ENCODE measurements at regions not wholly inside any gene's neighbourhood (a gene's known extent, or its start where the extent isn't known, plus 50 kb on each side); places are given as distances from the start of the nearest gene placed in this dataset.
"Not testable (repeated sequence)": the region's sequence is repeated elsewhere in the genome, so short reads cannot be mapped to it uniquely, and the experiment has no call there.

GRCh38 chr6:75031102-75031501, 174.8 kb downstream of the COL12A1 start:
- DNase-seq; H3K27ac ChIP-seq; H3K4me1 ChIP-seq; H3K9me3 ChIP-seq; in situ Hi-C loops (cut with MboI; ENCODE audit: low pct_ligation_motif_present in 1 of 4, low pct_unique_long_range_greater_than_20kb in 1 of 4, low sequenced_read_pairs in 3 of 4); H3K36me3 ChIP-seq; H3K4me3 ChIP-seq; H3K27me3 ChIP-seq; intact Hi-C loops (cut with DNase I; ENCODE audit: low total_unique reads): not testable (repeated sequence)
- WGBS, 2 donors (ENCODE audit: low coverage in 1 of 2) = 66% methylated on average over 6 of the region's 6 CpGs; no CpG with 5 or more reads in 1 of the 2 donors

- Histone ChIP-seq H3K36me3 (no peaks in the 10 kb centered on the region), H3K27ac (no peak overlapping the region), H3K27me3 (no peaks in the 10 kb centered on the region), H3K4me3 (no peak overlapping the region), H3K4me1 (peaks cover 0 to 5% (median 0%) of the 10 kb centered on the region in 4 donors), H3K9me3 (no peaks in the 10 kb centered on the region)
- no peak for DNase-seq
- 78 to 80% methylated on average over 3 to 5 of the region's 5 CpGs for WGBS, 2 donors (ENCODE audit: low coverage in 1 of 2)
- TF ChIP-seq POLR2A (IDR thresholded peaks at IDR 0.05) = no peak
- no peak for TF ChIP-seq POLR2AphosphoS5 (IDR thresholded peaks at IDR 0.05)
- TF ChIP-seq EP300 (IDR thresholded peaks at IDR 0.05; ENCODE audit: low read depth) = no peak
- TF ChIP-seq CTCF (IDR thresholded peaks at IDR 0.05) = no peak
- intact Hi-C loops (cut with DNase I; ENCODE audit: low total_unique reads) (no loop called here), in situ Hi-C loops (cut with MboI; ENCODE audit: low pct_ligation_motif_present in 1 of 4, low pct_unique_long_range_greater_than_20kb in 1 of 4, low sequenced_read_pairs in 3 of 4) (no loop called here)
Observed at GRCh38 chr6:75029333-75029732, 176.5 kb downstream of the COL12A1 start.

GRCh38 chr6:75025371-75025770, 180.5 kb downstream of the COL12A1 start:
- 20 to 51% methylated on average over 2 of the region's 2 CpGs for WGBS, 2 donors (ENCODE audit: low coverage in 1 of 2)
- in situ Hi-C loops (cut with MboI; ENCODE audit: low pct_ligation_motif_present in 1 of 4, low pct_unique_long_range_greater_than_20kb in 1 of 4, low sequenced_read_pairs in 3 of 4) = no loop called here

GRCh38 chr6:75024828-75025227, 181.0 kb downstream of the COL12A1 start:
- no peaks in the 10 kb centered on the region for H3K36me3 ChIP-seq
- H3K9me3 ChIP-seq = no peaks in the 10 kb centered on the region
- in situ Hi-C loops (cut with MboI; ENCODE audit: low pct_ligation_motif_present in 1 of 4, low pct_unique_long_range_greater_than_20kb in 1 of 4, low sequenced_read_pairs in 3 of 4) = no loop called here
- H3K4me3 ChIP-seq = no peak overlapping the region
- H3K27me3 ChIP-seq = no peaks in the 10 kb centered on the region
- no peak for TF ChIP-seq POLR2A (IDR thresholded peaks at IDR 0.05)
- no peak for TF ChIP-seq EP300 (IDR thresholded peaks at IDR 0.05; ENCODE audit: low read depth)
- no peak for TF ChIP-seq CTCF (IDR thresholded peaks at IDR 0.05)
- TF ChIP-seq POLR2AphosphoS5 (IDR thresholded peaks at IDR 0.05) = no peak
- WGBS, 2 donors (ENCODE audit: low coverage in 1 of 2) = 35 to 38% methylated on average over 1 of the region's 1 CpG
- no peak for DNase-seq
- H3K4me1 ChIP-seq = peaks cover 0 to 5% (median 0%) of the 10 kb centered on the region in 4 donors
- no peak overlapping the region for H3K27ac ChIP-seq
- intact Hi-C loops (cut with DNase I; ENCODE audit: low total_unique reads) = no loop called here

More at GRCh38 chr6:75025371-75025770, 180.5 kb downstream of the COL12A1 start:
- intact Hi-C loops (cut with DNase I; ENCODE audit: low total_unique reads) = no loop called here
- TF ChIP-seq EP300 (IDR thresholded peaks at IDR 0.05; ENCODE audit: low read depth) (no peak), POLR2A (IDR thresholded peaks at IDR 0.05) (no peak), CTCF (IDR thresholded peaks at IDR 0.05) (no peak), POLR2AphosphoS5 (IDR thresholded peaks at IDR 0.05) (no peak)
- no peak overlapping the region for H3K27ac ChIP-seq
- H3K4me1 ChIP-seq = peaks cover 0 to 5% (median 0%) of the 10 kb centered on the region in 4 donors
- no peak overlapping the region for H3K4me3 ChIP-seq
- DNase-seq = no peak
- H3K27me3 ChIP-seq = no peaks in the 10 kb centered on the region
- H3K9me3 ChIP-seq = no peaks in the 10 kb centered on the region
- H3K36me3 ChIP-seq = no peaks in the 10 kb centered on the region

- in situ Hi-C loops (cut with MboI; ENCODE audit: low pct_ligation_motif_present in 1 of 4, low pct_unique_long_range_greater_than_20kb in 1 of 4, low sequenced_read_pairs in 3 of 4) = no loop called here
- H3K27ac ChIP-seq = no peak overlapping the region
- no peak overlapping the region for H3K4me3 ChIP-seq
- intact Hi-C loops (cut with DNase I; ENCODE audit: low total_unique reads) = no loop called here
- no peaks in the 10 kb centered on the region for H3K36me3 ChIP-seq
- DNase-seq = no peak
- H3K27me3 ChIP-seq = no peaks in the 10 kb centered on the region
- peaks cover 0 to 5% (median 0%) of the 10 kb centered on the region in 4 donors for H3K4me1 ChIP-seq
- TF ChIP-seq EP300 (IDR thresholded peaks at IDR 0.05; ENCODE audit: low read depth) = no peak
- no peak for TF ChIP-seq POLR2AphosphoS5 (IDR thresholded peaks at IDR 0.05)
- H3K9me3 ChIP-seq = no peaks in the 10 kb centered on the region
Observed at GRCh38 chr6:75023634-75024033, 182.2 kb downstream of the COL12A1 start.

All from transverse colon (tissue), 4 donors.